ENCODE measurements at regions not wholly inside any gene's neighbourhood (a gene's known extent, or its start where the extent isn't known, plus 50 kb on each side); places are given as distances from the start of the nearest gene placed in this dataset.
"Not testable (repeated sequence)": the region's sequence is repeated elsewhere in the genome, so short reads cannot be mapped to it uniquely, and the experiment has no call there.

DNA sequence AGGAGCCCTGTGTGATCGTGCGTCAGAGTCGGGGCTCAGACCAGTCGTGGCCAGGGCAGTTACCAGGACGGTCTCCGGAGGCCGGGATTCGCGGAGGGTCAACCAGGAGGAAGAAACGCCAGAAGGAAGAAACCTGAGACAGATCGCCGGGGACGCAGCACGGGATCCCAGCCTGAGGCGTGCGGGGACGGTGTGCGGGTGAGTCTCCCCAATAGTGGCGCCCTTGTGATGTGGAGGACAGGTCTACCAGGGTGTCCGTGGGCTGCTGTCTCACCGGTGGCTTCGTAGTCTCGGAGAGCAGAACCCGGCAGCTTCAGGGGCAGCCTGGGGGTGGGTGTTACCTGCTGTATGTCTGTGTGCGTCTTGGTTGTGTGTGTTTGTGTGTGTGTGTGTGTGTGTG, 1399.1 kb upstream of the PCDH10 start:
- H3K27me3 Mint-ChIP-seq (ENCODE audit: insufficient read depth, unreplicated experiment); POLR2A ChIA-PET; BruUV-seq (replicated peaks); H3K4me3 Mint-ChIP-seq (ENCODE audit: unreplicated experiment); H3K27ac Mint-ChIP-seq (ENCODE audit: unreplicated experiment); H3K4me1 Mint-ChIP-seq (ENCODE audit: low read depth, unreplicated experiment); H3K27me3 ChIP-seq (replicated peaks; ENCODE audit: control insufficient read depth, insufficient read depth, low read length); DNase-seq; H3K4me3 ChIP-seq (ENCODE audit: low read depth, low read length); intact Hi-C loops (cut with micrococcal nuclease; ENCODE audit: unreplicated experiment); H3K4me1 ChIP-seq; H3K9me3 Mint-ChIP-seq (ENCODE audit: unreplicated experiment); H3K9me3 ChIP-seq; H3K36me3 ChIP-seq (ENCODE audit: control insufficient read depth, insufficient read depth, low read length); H3K36me3 Mint-ChIP-seq (ENCODE audit: insufficient read depth, unreplicated experiment): not testable (repeated sequence)
- CTCF ChIA-PET, result interaction anchor here (0.7 kb wide), 1 partner anchor 255 kb away, joined by 3 read pairs; no protein-coding TSS in a partner anchor

DNA sequence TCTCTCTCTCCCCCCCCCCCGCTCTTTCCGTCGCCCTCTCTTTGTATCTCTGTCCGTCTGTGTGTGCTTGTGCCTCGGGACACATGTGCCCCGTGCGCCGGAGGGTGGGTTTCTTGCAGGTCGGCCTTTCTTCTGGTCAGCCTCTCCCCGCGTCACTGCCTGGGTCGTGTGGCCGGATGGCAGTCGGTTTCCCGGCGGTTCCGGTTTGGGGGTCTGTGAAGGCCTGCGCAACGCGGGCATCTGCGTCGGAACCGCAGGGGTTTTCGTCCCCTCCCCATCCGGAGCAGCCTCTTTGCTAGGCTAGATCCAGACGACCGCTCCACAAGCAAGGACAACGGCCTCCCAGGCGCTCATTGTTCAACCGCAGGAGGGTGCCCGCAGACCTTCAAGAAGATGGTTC, 1398.6 kb upstream of the PCDH10 start:
- H3K27me3 Mint-ChIP-seq (ENCODE audit: insufficient read depth, unreplicated experiment); DNase-seq; H3K9me3 ChIP-seq; H3K4me3 Mint-ChIP-seq (ENCODE audit: unreplicated experiment); H3K27ac Mint-ChIP-seq (ENCODE audit: unreplicated experiment); H3K36me3 Mint-ChIP-seq (ENCODE audit: insufficient read depth, unreplicated experiment); H3K4me1 ChIP-seq; H3K4me1 Mint-ChIP-seq (ENCODE audit: low read depth, unreplicated experiment); H3K36me3 ChIP-seq (ENCODE audit: control insufficient read depth, insufficient read depth, low read length); POLR2A ChIA-PET; BruUV-seq (replicated peaks); intact Hi-C loops (cut with micrococcal nuclease; ENCODE audit: unreplicated experiment); H3K27me3 ChIP-seq (replicated peaks; ENCODE audit: control insufficient read depth, insufficient read depth, low read length); H3K9me3 Mint-ChIP-seq (ENCODE audit: unreplicated experiment); H3K4me3 ChIP-seq (ENCODE audit: low read depth, low read length): not testable (repeated sequence)
- CTCF ChIA-PET, result interaction anchor here (0.7 kb wide), 1 partner anchor 255 kb away, joined by 3 read pairs; no protein-coding TSS in a partner anchor

DNA sequence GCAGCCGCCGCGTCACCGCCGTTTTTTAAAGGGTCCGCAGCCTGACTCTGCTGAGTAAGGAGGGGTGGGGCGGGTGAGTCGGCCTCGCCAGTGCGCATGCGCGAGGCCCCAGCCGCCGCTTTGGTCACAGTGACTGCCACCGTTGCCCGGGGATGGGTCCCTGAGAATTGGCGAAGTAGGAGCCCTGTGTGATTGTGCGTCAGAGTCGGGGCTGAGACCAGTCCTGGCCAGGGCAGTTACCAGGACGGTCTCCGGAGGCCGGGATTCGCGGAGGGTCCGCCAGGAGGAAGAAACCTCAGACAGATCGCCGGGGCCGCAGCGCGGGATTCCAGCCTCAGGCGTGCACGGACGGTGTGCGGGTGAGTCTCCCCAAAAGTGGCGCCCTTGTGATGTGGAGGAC, 1386.9 kb upstream of the PCDH10 start:
- H3K27me3 ChIP-seq (replicated peaks; ENCODE audit: control insufficient read depth, insufficient read depth, low read length); H3K4me1 ChIP-seq; H3K4me3 ChIP-seq (ENCODE audit: low read depth, low read length); intact Hi-C loops (cut with micrococcal nuclease; ENCODE audit: unreplicated experiment); CTCF ChIA-PET; H3K9me3 Mint-ChIP-seq (ENCODE audit: unreplicated experiment); H3K36me3 Mint-ChIP-seq (ENCODE audit: insufficient read depth, unreplicated experiment); POLR2A ChIA-PET; H3K4me3 Mint-ChIP-seq (ENCODE audit: unreplicated experiment); H3K4me1 Mint-ChIP-seq (ENCODE audit: low read depth, unreplicated experiment); H3K36me3 ChIP-seq (ENCODE audit: control insufficient read depth, insufficient read depth, low read length); DNase-seq; BruUV-seq (replicated peaks); H3K27me3 Mint-ChIP-seq (ENCODE audit: insufficient read depth, unreplicated experiment); H3K9me3 ChIP-seq; H3K27ac Mint-ChIP-seq (ENCODE audit: unreplicated experiment): not testable (repeated sequence)

DNA sequence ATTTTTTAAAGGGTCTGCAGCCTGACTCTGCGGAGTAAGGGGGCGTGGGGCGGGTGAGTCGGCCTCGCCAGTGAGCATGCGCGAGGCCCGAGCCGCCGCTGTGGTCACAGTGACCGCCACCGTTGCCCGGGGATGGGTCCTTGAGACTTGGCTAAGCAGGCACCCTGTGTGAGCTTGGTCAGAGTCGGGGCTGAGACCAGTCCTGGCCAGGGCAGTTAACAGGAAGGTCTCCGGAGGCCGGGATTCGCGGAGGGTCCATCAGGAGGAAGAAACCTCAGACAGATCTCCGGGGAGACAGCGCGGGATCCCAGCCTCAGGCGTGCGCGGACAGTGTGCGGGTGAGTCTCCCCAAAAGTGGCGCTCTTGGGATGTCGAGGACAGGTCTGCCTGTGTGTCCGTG, 1384.4 kb upstream of the PCDH10 start:
- no peak for DNase-seq
- intact Hi-C loops (cut with micrococcal nuclease; ENCODE audit: unreplicated experiment), result no loop called here
- Histone ChIP-seq H3K4me3 (ENCODE audit: low read depth, low read length) (no peak overlapping the region), H3K4me1 (no peaks in the 10 kb centered on the region), H3K27me3 (replicated peaks; ENCODE audit: control insufficient read depth, insufficient read depth, low read length) (no peaks in the 10 kb centered on the region), H3K36me3 (ENCODE audit: control insufficient read depth, insufficient read depth, low read length) (no peaks in the 10 kb centered on the region), H3K9me3 (no peaks in the 10 kb centered on the region)
- no TSS peak for BruUV-seq (replicated peaks)
- ChIA-PET POLR2A (no interaction called here), CTCF (no interaction called here)
- H3K27me3 Mint-ChIP-seq (ENCODE audit: insufficient read depth, unreplicated experiment), result no peaks in the 10 kb centered on the region
- H3K36me3 Mint-ChIP-seq (ENCODE audit: insufficient read depth, unreplicated experiment), result no peaks in the 10 kb centered on the region
- H3K4me3 Mint-ChIP-seq (ENCODE audit: unreplicated experiment), result no peak overlapping the region
- TF ChIP-seq, protein P1, sequence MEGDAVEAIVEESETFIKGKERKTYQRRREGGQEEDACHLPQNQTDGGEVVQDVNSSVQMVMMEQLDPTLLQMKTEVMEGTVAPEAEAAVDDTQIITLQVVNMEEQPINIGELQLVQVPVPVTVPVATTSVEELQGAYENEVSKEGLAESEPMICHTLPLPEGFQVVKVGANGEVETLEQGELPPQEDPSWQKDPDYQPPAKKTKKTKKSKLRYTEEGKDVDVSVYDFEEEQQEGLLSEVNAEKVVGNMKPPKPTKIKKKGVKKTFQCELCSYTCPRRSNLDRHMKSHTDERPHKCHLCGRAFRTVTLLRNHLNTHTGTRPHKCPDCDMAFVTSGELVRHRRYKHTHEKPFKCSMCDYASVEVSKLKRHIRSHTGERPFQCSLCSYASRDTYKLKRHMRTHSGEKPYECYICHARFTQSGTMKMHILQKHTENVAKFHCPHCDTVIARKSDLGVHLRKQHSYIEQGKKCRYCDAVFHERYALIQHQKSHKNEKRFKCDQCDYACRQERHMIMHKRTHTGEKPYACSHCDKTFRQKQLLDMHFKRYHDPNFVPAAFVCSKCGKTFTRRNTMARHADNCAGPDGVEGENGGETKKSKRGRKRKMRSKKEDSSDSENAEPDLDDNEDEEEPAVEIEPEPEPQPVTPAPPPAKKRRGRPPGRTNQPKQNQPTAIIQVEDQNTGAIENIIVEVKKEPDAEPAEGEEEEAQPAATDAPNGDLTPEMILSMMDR (IDR thresholded peaks at IDR 0.05; ENCODE audit: insufficient read depth in 1 of 2, low read depth in 1 of 2, low read length in 1 of 2, severe bottlenecking in 1 of 2, unreplicated experiment in 1 of 2), result no peak
- H3K27ac Mint-ChIP-seq (ENCODE audit: unreplicated experiment), result no peak overlapping the region
- H3K4me1 Mint-ChIP-seq (ENCODE audit: low read depth, unreplicated experiment), result no peaks in the 10 kb centered on the region
- no peaks in the 10 kb centered on the region for H3K9me3 Mint-ChIP-seq (ENCODE audit: unreplicated experiment)

DNA sequence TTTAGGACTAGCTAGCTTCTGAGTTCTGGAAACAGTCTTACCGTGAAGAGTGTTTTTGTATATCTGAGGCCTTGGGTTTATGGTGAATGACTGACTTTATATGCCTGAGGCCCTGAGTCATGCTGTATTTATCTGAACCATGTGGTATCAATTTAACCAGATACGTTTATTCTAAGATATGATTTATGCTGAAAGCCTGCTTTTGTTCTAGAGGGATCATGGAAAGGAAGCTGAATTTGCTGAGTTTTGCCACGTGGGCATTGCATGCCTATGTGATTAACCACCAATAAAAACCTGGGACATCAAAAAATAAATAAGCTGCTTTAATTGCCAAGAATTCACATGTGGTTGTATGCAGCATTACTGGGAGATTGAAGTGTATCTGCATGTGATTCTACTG, 1374.7 kb upstream of the PCDH10 start:
- H3K4me1 ChIP-seq; H3K4me3 ChIP-seq (ENCODE audit: low read depth, low read length); DNase-seq; H3K27me3 ChIP-seq (replicated peaks; ENCODE audit: control insufficient read depth, insufficient read depth, low read length); H3K9me3 ChIP-seq; CTCF ChIA-PET; POLR2A ChIA-PET; H3K9me3 Mint-ChIP-seq (ENCODE audit: unreplicated experiment); H3K36me3 ChIP-seq (ENCODE audit: control insufficient read depth, insufficient read depth, low read length); H3K36me3 Mint-ChIP-seq (ENCODE audit: insufficient read depth, unreplicated experiment); BruUV-seq (replicated peaks); H3K4me1 Mint-ChIP-seq (ENCODE audit: low read depth, unreplicated experiment); H3K27ac Mint-ChIP-seq (ENCODE audit: unreplicated experiment); H3K27me3 Mint-ChIP-seq (ENCODE audit: insufficient read depth, unreplicated experiment); H3K4me3 Mint-ChIP-seq (ENCODE audit: unreplicated experiment); intact Hi-C loops (cut with micrococcal nuclease; ENCODE audit: unreplicated experiment): not testable (repeated sequence)

DNA sequence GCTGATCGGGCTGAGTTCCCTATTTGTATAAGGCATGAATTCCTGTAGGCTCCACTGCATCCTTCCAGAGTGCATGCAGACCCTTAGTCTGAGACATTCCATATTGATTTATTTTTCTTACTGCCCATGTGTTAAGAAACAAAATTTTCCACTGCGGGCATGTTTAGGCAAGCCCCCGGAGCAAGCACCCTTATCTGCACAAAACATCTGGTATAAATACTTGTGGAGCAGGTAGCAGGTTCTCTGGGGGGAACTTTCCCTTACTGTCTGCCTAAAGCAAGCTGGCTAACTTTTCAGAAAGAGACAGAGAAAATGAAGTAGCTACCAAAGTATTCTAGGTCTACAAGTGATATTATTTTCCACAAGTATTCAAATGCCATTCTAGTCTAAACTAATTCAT, 1338.5 kb upstream of the PCDH10 start:
- H3K4me1 Mint-ChIP-seq (ENCODE audit: low read depth, unreplicated experiment); H3K4me3 ChIP-seq (ENCODE audit: low read depth, low read length); intact Hi-C loops (cut with micrococcal nuclease; ENCODE audit: unreplicated experiment); POLR2A ChIA-PET; BruUV-seq (replicated peaks); H3K4me3 Mint-ChIP-seq (ENCODE audit: unreplicated experiment); H3K27me3 ChIP-seq (replicated peaks; ENCODE audit: control insufficient read depth, insufficient read depth, low read length); H3K27ac Mint-ChIP-seq (ENCODE audit: unreplicated experiment); H3K36me3 ChIP-seq (ENCODE audit: control insufficient read depth, insufficient read depth, low read length); DNase-seq; H3K36me3 Mint-ChIP-seq (ENCODE audit: insufficient read depth, unreplicated experiment); CTCF ChIA-PET; H3K9me3 Mint-ChIP-seq (ENCODE audit: unreplicated experiment); H3K4me1 ChIP-seq; H3K9me3 ChIP-seq; H3K27me3 Mint-ChIP-seq (ENCODE audit: insufficient read depth, unreplicated experiment): not testable (repeated sequence)

Measured in Caco-2 (cell line).